Heart left ventricle (tissue), 16 donors: ENCODE measurements at regions not wholly inside any gene's neighbourhood (a gene's known extent, or its start where the extent isn't known, plus 50 kb on each side); places are given as distances from the start of the nearest gene placed in this dataset.
A peak's percentile ranks its signal among the peaks of the same experiment; 100 is the strongest.

Source experiments
- ATAC-seq, 4 donors: fragments of 200-7000 bp; cut with Tn5 transposase; one replicate each; pipeline ENCODE4 v1.9.1; 2020 to 2022; ENCODE audit warnings: moderate library complexity in 4 of 4, mild to moderate bottlenecking in 3 of 4, moderate number of reproducible peaks in 1 of 4
- DNase-seq, 5 donors: peaks; one replicate each; pipeline ENCODE4 v3.0.0-alpha.2; 2020
- H3K27ac ChIP-seq, 12 donors: fragments of 200-600 bp; sonication (generic) in 4 of 12; one replicate each; pipeline versions ENCODE4 v1.5.0 to v1.8.0; 2016 to 2022; ENCODE audit warnings: mild to moderate bottlenecking in 2 of 12
- H3K27me3 ChIP-seq, 9 donors: fragments of 200-600 bp; sonication (generic) in 2 of 9; one replicate each; pipeline versions ENCODE4 v1.5.1 to v1.8.0; 2016 to 2022; ENCODE audit warnings: mild to moderate bottlenecking in 3 of 9
- H3K36me3 ChIP-seq, 9 donors: fragments of 200-600 bp; sonication (generic) in 2 of 9; one replicate each; pipeline versions ENCODE4 v1.5.0 to v1.8.0; 2018 to 2022; ENCODE audit warnings: mild to moderate bottlenecking in 2 of 9
- H3K4me1 ChIP-seq, 12 donors: fragments of 200-600 bp; sonication (generic) in 4 of 12; one replicate each; pipeline versions ENCODE4 v1.5.0 to v1.8.0; 2016 to 2022; ENCODE audit warnings: mild to moderate bottlenecking in 3 of 12
- H3K4me3 ChIP-seq, 12 donors: fragments of 200-600 bp; sonication (generic) in 4 of 12; one replicate each; pipeline versions ENCODE4 v1.5.0 to v1.8.0; 2017 to 2022; ENCODE audit warnings: mild to moderate bottlenecking in 9 of 12, moderate library complexity in 4 of 12
- H3K9me3 ChIP-seq, 12 donors: fragments of 200-600 bp; sonication (generic) in 4 of 12; one replicate each; pipeline versions ENCODE4 v1.5.0 to v1.8.0; 2016 to 2022; ENCODE audit warnings: mild to moderate bottlenecking in 1 of 12
- POLR2A ChIP-seq, 2 donors: fragments of 450-650 bp; IDR thresholded peaks; one replicate each; pipeline ENCODE4 v1.6.1; 2017; ENCODE audit warnings: antibody characterized with exemption in 2 of 2, mild to moderate bottlenecking in 2 of 2, moderate library complexity in 2 of 2
- WGBS, 4 donors: extraction: QIAGEN DNeasy Blood & Tissue Kit in 2 of 4; methylation state at CpG; one replicate each; pipeline versions ENCODE4 v1.1.5 to v1.1.7; 2013 to 2018; 5-methylcytosine and 5-hydroxymethylcytosine counted together
- intact Hi-C, 10 donors: fragments of 100-400 bp; cut with DNase I; formaldehyde crosslinking; loops; one replicate each; pipeline versions ENCODE4 v1.11.1 to v1.14.2; 2022
- TF ChIP-seq, protein P1 (sequence below), 12 donors: fragments of 200-600 bp; sonication (generic) in 4 of 12; IDR thresholded peaks; one replicate each; pipeline versions ENCODE4 v1.5.0 to v1.8.0; 2018 to 2022; ENCODE audit warnings: antibody characterized with exemption in 12 of 12, mild to moderate bottlenecking in 5 of 12
- donor health status: ischemic (EF 13 %, LVEDD 7.1; RV severe dilation, severe dysfunction).
- donor health status: healthy with polysubstance abuse.
- donor health status: DM: no; HTN: yes; CAD: no.
- donor health status: DM: no; HTN: no; CAD: no.
- donor health status: ischemic (EF 25% LVEDD 6.9; RV normal size, moderate dysfunction).
- donor health status: ischemic (EF 25% LVEDD 5.7; RV mildly dilated, moderate dysfunction).
- donor health status: healthy.
- donor health status: DM: yes; HTN: yes; CAD: no.
- donor health status: ischemic (EF 35%, LVEDD 5.7; RV mildly dilated, moderate dysfunction).
- donor health status: nonischemic (EF 11% LVEDD 7.7; RV severe dilation, severe dysfunction).
- donor health status: DM: yes; HTN: yes; CAD: no.
- donor health status: PGD.
- donor health status: ischemic (EF 29% LVEDD 5.4; RV normal size, mild dysfunction).
- donor health status: nonischemic (EF 23%, LVEDD 6.1; RV moderate dilation, normal function).

- peak in 2 of 5 donors; percentile 33 to 48 for DNase-seq
Observed at GRCh38 chr6:14641423-14642135, 524.0 kb downstream of the CD83 start.

DNA sequence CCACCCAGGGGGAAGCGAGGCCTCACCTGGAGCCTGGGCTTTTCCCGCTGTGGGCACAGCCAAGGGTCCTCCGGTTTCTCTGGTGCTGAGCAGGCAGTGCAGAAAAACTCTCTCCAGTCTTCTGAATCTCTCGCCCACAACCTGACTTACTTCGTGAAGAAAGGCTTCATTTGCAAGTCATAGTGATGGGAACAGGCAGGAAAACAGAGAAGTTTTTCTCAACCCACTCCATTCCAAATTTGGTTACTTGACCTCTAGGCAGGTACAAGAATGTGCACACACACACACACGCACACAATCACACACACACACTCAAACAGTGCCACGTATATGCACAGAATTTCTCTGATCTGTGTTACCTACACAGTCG lies 524.5 kb downstream of the CD83 start:
- Histone ChIP-seq H3K9me3 (no peaks in the 10 kb centered on the region), H3K27me3 (no peaks in the 10 kb centered on the region), H3K4me3 (no peak overlapping the region), H3K36me3 (no peaks in the 10 kb centered on the region), H3K4me1 (peaks cover 4 to 46% (median 23%) of the 10 kb centered on the region in 12 donors), H3K27ac (no peak overlapping the region)
- 95 to 100% (median 97%) methylated on average over 8 of the region's 8 CpGs for WGBS, 4 donors
- ATAC-seq, result no peak
- no peak for TF ChIP-seq POLR2A (IDR thresholded peaks at IDR 0.05)
- TF ChIP-seq, protein P1, sequence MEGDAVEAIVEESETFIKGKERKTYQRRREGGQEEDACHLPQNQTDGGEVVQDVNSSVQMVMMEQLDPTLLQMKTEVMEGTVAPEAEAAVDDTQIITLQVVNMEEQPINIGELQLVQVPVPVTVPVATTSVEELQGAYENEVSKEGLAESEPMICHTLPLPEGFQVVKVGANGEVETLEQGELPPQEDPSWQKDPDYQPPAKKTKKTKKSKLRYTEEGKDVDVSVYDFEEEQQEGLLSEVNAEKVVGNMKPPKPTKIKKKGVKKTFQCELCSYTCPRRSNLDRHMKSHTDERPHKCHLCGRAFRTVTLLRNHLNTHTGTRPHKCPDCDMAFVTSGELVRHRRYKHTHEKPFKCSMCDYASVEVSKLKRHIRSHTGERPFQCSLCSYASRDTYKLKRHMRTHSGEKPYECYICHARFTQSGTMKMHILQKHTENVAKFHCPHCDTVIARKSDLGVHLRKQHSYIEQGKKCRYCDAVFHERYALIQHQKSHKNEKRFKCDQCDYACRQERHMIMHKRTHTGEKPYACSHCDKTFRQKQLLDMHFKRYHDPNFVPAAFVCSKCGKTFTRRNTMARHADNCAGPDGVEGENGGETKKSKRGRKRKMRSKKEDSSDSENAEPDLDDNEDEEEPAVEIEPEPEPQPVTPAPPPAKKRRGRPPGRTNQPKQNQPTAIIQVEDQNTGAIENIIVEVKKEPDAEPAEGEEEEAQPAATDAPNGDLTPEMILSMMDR (IDR thresholded peaks at IDR 0.05), result no peak
- DNase-seq, result no peak
- intact Hi-C loops, result loop anchor here in 3 of 10 donors (5.0 to 10.0 kb wide), 2 partner anchors 427 to 430 kb away; no protein-coding TSS in a partner anchor

More at GRCh38 chr6:14641423-14642135, 524.0 kb downstream of the CD83 start:
- H3K27me3 ChIP-seq, result no peaks in the 10 kb centered on the region
- peak in 2 of 4 donors; percentile 57 to 67 for ATAC-seq
- TF ChIP-seq, protein P1 (IDR thresholded peaks at IDR 0.05), result no peak
- TF ChIP-seq POLR2A (IDR thresholded peaks at IDR 0.05), result no peak
- H3K36me3 ChIP-seq, result no peaks in the 10 kb centered on the region
- peak overlapping the region in 6 of 12 donors; percentile 6 to 89 (median 37) for H3K27ac ChIP-seq
- no peaks in the 10 kb centered on the region for H3K9me3 ChIP-seq
- peaks cover 4 to 47% (median 24%) of the 10 kb centered on the region in 12 donors for H3K4me1 ChIP-seq
- intact Hi-C loops, result loop anchor here in 3 of 10 donors (5.0 to 10.0 kb wide), 2 partner anchors 427 to 429 kb away; no protein-coding TSS in a partner anchor
- WGBS, 4 donors, result 74 to 88% (median 82%) methylated on average over 18 of the region's 18 CpGs
- H3K4me3 ChIP-seq, result no peak overlapping the region

DNA sequence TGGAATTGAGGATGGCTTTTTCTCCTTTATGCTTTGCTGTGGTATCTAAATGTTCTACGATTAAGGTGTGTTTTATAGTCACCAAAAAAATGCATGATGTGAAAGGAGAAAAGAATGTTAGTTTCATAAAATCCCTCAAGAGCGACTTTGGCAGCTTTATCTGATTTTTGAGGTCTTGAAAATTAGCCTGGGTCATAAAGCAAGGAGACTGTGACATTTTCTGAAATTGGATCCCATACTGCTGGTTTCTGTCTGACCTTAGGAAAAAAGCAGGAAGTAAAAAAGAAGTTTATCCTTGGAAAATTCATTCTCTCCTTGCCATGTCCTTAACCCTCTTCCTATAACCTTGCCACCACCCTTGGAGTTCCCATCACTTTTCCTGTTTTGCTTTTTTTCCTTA lies 525.3 kb downstream of the CD83 start:
- intact Hi-C loops, result loop anchor here in 3 of 10 donors (5.0 to 10.0 kb wide), 2 partner anchors 428 to 431 kb away; no protein-coding TSS in a partner anchor
- WGBS, 4 donors, result 91 to 98% (median 93%) methylated on average over 2 of the region's 2 CpGs
- DNase-seq (no peak), ATAC-seq (no peak)
- no peak overlapping the region for H3K4me3 ChIP-seq
- no peaks in the 10 kb centered on the region for H3K36me3 ChIP-seq
- H3K4me1 ChIP-seq, result peaks cover 4 to 39% (median 21%) of the 10 kb centered on the region in 12 donors
- no peaks in the 10 kb centered on the region for H3K9me3 ChIP-seq
- H3K27ac ChIP-seq, result no peak overlapping the region
- no peaks in the 10 kb centered on the region for H3K27me3 ChIP-seq
- no peak for TF ChIP-seq POLR2A (IDR thresholded peaks at IDR 0.05)
- TF ChIP-seq, protein P1 (IDR thresholded peaks at IDR 0.05), result no peak

DNA sequence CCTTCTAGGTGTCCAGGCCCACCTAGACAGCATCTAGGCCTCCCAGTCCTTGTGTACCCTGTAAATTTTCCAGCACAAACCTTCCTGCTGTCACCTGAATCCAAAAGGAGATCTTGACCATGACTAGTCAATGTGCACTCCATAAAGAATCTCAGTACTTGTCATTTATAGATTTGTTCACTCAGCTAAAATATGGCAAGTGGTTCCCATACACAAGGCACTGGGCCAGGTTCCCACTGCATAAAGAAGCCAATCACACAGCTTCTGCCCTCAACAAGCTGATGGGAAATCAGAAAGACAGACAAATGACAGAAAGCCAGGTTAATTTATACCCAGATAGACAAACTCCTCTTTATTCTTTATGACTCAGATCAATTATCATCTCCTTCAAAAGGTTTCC lies 526.8 kb downstream of the CD83 start:
- TF ChIP-seq, protein P1 (IDR thresholded peaks at IDR 0.05), result no peak
- no peak for TF ChIP-seq POLR2A (IDR thresholded peaks at IDR 0.05)
- Histone ChIP-seq H3K9me3 (no peaks in the 10 kb centered on the region), H3K27me3 (no peaks in the 10 kb centered on the region), H3K27ac (no peak overlapping the region), H3K4me1 (peaks cover under 1 to 24% (median 11%) of the 10 kb centered on the region in 12 donors), H3K36me3 (no peaks in the 10 kb centered on the region), H3K4me3 (no peak overlapping the region)
- DNase-seq (no peak), ATAC-seq (no peak)
- intact Hi-C loops, result loop anchor here in 3 of 10 donors (5.0 to 10.0 kb wide), 2 partner anchors 430 to 432 kb away; no protein-coding TSS in a partner anchor
